ENCODE measurements at regions not wholly inside any gene's neighbourhood (a gene's known extent, or its start where the extent isn't known, plus 50 kb on each side); places are given as distances from the start of the nearest gene placed in this dataset.
"Not testable (repeated sequence)": the region's sequence is repeated elsewhere in the genome, so short reads cannot be mapped to it uniquely, and the experiment has no call there.

- no peak for ATAC-seq
- Histone ChIP-seq H3K36me3 (no peaks in the 10 kb centered on the region), H3K4me3 (no peak overlapping the region), H3K27ac (no peak overlapping the region), H3K27me3 (peaks cover 0 to 4% of the 10 kb centered on the region in 2 donors), H3K4me1 (peaks cover 0 to 3% of the 10 kb centered on the region in 2 donors), H3K9me3 (no peaks in the 10 kb centered on the region)
- TF ChIP-seq CTCF (IDR thresholded peaks at IDR 0.05), result no peak
- no peak for DNase-seq
- intact Hi-C loops (cut with DNase I), result no loop called here
Measured at GRCh38 chr11:112537846-112538330, 277.2 kb upstream of the PLET1 start.

GRCh38 chr11:112538534-112539280 is 278.0 kb upstream of the PLET1 start:
- H3K27me3 ChIP-seq, result peaks cover 0 to 4% of the 10 kb centered on the region in 2 donors
- no peaks in the 10 kb centered on the region for H3K9me3 ChIP-seq
- H3K27ac ChIP-seq, result no peak overlapping the region
- no peaks in the 10 kb centered on the region for H3K36me3 ChIP-seq
- ATAC-seq, result no peak
- H3K4me1 ChIP-seq, result peaks cover 0 to 3% of the 10 kb centered on the region in 2 donors
- no peak overlapping the region for H3K4me3 ChIP-seq
- DNase-seq, result peak in 1 of 4 donors; percentile 19
- no peak for TF ChIP-seq CTCF (IDR thresholded peaks at IDR 0.05)
- intact Hi-C loops (cut with DNase I), result no loop called here

GRCh38 chr11:112539281-112539555 is 278.6 kb upstream of the PLET1 start:
- H3K4me3 ChIP-seq; H3K27me3 ChIP-seq; intact Hi-C loops (cut with DNase I); H3K27ac ChIP-seq; H3K9me3 ChIP-seq; H3K36me3 ChIP-seq; H3K4me1 ChIP-seq; ATAC-seq; DNase-seq: not testable (repeated sequence)

GRCh38 chr11:112539741-112540140 is 279.1 kb upstream of the PLET1 start:
- TF ChIP-seq CTCF (IDR thresholded peaks at IDR 0.05), result no peak
- peaks cover 0 to 4% of the 10 kb centered on the region in 2 donors for H3K27me3 ChIP-seq
- intact Hi-C loops (cut with DNase I), result no loop called here
- H3K27ac ChIP-seq, result no peak overlapping the region
- H3K36me3 ChIP-seq, result no peaks in the 10 kb centered on the region
- ATAC-seq, result no peak
- H3K4me1 ChIP-seq, result no peaks in the 10 kb centered on the region
- no peaks in the 10 kb centered on the region for H3K9me3 ChIP-seq
- no peak for DNase-seq
- H3K4me3 ChIP-seq, result no peak overlapping the region

GRCh38 chr11:112540261-112540660 is 279.6 kb upstream of the PLET1 start:
- H3K4me3 ChIP-seq, result no peak overlapping the region
- intact Hi-C loops (cut with DNase I), result no loop called here
- H3K4me1 ChIP-seq, result no peaks in the 10 kb centered on the region
- no peak overlapping the region for H3K27ac ChIP-seq
- TF ChIP-seq CTCF (IDR thresholded peaks at IDR 0.05), result no peak
- H3K27me3 ChIP-seq, result peaks cover 0 to 4% of the 10 kb centered on the region in 2 donors
- no peaks in the 10 kb centered on the region for H3K36me3 ChIP-seq
- H3K9me3 ChIP-seq, result no peaks in the 10 kb centered on the region
- ATAC-seq (no peak), DNase-seq (no peak)
